HG02870 (cell line): ENCODE measurements at regions not wholly inside any gene's neighbourhood (a gene's known extent, or its start where the extent isn't known, plus 50 kb on each side); places are given as distances from the start of the nearest gene placed in this dataset.

Experiments
- ATAC-seq: cut with Tn5 transposase; IDR thresholded peaks from one replicate; pipeline ENCODE4 v1.9.1; 2021; ENCODE audit warnings: mild to moderate bottlenecking, moderate library complexity; ENCODE audit not compliant: unreplicated experiment

GRCh38 chr6:145380186-145380585, 355.1 kb downstream of the EPM2A start:
- ATAC-seq: no peak

DNA sequence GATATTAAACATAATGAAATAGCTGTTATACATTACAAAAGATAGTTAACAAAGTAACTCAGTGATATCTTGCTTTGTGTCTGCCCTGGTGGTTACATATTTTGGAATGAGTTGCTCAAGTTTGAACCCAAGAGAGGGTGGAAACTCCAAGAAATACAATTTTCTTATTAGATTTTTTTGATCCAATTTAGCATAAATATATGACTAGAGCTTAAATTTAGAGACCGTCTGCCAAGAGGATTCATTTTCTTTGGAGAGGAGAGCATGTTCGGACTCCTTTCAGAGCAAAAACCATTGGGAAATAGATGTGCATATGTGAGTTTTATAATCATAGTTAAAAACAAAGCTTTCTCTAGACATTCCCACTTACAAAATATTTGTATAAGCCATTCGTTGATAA, 353.4 kb downstream of the EPM2A start:
- no peak for ATAC-seq

- no peak for ATAC-seq
Observed at GRCh38 chr6:145383428-145383827, 351.9 kb downstream of the EPM2A start.

DNA sequence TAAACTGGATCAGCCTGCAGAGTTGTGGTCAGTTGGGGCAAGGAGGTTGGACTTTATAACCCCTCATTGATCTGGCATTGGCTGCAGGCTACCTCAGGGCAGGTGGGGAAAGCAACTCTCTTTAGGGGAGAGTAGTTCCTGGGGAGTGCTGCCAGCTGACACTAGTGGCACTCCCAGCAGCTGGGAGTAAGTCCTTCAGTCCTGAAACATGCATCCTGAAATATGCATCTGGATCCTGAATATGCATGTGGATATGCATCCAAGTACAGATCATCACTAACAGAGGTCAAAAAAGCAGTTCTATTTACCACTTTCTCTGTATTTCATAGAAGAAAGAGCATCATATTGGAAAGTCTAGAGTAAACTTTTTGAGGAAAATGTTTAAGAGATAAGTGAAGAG, 350.8 kb downstream of the EPM2A start:
- no peak for ATAC-seq

GRCh38 chr6:145396499-145396898, 338.8 kb downstream of the EPM2A start:
- no peak for ATAC-seq

- ATAC-seq: no peak
Observed at GRCh38 chr6:145400508-145400907, 334.8 kb downstream of the EPM2A start.

- ATAC-seq: no peak
Observed at GRCh38 chr6:145405006-145405551, 330.2 kb downstream of the EPM2A start.

DNA sequence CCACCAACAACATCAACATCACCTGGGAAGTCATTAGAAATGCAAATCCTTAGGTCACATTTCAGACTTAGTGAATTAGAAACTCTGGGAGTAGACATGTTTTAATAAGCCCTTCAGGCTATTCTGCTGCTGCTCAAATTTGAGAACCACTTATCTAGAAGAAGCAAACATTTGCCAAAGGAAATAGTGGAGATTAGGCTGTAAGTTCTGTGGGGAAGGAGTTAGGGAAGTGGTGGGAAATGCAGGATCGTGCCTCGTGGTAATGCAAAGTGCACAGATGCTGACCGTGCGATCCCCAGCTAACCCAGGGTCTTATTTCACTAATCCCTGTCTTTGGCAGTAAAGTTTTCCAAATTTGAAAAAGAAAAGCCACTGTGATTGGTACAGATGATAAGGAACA, 328.5 kb downstream of the EPM2A start:
- ATAC-seq: no peak

GRCh38 chr6:145415616-145416015, 319.7 kb downstream of the EPM2A start:
- no peak for ATAC-seq

DNA sequence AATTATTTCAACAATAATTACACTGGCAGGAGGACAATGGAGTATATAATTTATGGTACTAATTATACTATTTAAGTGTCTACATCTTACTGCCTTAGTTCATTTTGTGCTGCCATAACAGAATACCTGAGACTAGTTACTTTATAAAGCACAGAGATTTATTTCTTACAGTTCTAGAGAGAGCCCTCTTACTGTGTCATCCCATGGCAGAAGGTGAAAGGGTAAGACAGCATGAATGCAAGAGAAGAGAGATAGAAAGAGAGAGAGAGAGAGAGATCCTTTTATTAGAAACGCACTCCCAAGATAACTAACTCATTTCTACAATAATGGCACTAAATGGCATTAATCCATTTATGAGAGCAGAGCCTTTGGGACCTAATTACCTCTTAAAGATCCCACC, 314.7 kb downstream of the EPM2A start:
- ATAC-seq: no peak

- ATAC-seq: no peak
Observed at GRCh38 chr6:145423936-145424335, 311.4 kb downstream of the EPM2A start.

DNA sequence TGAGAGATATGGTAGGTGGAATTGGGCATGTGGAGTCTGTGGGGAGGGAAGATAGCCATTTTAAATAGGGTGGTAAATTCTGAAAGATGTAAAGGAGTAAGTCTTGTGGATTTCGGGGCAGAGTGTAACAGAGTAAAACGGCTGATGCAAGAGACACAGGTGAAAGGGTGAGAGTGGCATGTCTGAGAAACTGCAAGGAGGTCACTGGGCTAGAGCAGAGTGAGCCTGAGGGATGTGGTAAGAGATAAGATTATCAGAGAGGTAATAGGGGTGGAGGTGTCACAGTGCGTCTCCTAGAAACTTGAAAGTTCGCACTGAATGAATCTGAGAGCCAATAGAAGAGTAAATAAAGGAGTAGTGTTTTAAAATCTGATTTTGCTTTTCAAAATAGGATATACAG, 308.1 kb downstream of the EPM2A start:
- no peak for ATAC-seq

DNA sequence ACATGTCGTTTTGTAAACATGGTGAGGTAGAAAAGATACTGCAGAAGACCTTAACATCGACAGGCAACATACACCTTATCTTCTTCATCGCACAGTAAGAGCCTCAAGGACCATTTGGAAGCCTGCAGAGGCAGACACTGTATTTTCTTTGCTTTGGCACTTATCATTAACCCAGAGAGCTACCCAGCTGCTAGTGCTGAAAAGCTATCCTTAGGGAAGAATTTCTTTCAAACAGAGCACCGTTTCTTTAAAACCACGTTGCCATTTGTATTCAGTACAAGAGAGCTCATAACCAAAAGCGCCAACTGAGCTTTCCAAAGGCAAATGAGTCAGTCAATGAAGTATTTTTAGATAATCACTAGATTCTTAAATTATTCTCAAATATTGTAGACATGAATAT, 306.6 kb downstream of the EPM2A start:
- ATAC-seq: no peak

- no peak for ATAC-seq
Observed at GRCh38 chr6:145442110-145442509, 293.2 kb downstream of the EPM2A start.

DNA sequence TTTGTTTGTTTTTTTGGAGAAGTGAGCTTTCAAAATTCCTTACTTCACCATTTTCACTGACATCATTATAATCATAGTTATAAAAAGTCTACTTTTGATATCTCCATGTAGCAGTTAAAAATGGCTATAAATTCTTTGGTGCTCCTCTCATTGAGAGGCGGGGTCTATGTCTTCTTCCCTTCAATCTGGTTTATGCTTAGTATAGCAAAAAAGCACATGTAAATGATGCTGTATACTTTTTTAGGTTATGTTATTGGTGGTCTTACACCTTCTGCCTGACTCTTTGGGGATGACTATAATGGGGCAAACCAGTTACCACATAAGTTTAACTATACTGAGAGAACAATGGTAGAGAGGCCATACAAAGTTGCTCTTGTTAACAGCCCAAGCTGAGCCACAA, 289.6 kb downstream of the EPM2A start:
- no peak for ATAC-seq

DNA sequence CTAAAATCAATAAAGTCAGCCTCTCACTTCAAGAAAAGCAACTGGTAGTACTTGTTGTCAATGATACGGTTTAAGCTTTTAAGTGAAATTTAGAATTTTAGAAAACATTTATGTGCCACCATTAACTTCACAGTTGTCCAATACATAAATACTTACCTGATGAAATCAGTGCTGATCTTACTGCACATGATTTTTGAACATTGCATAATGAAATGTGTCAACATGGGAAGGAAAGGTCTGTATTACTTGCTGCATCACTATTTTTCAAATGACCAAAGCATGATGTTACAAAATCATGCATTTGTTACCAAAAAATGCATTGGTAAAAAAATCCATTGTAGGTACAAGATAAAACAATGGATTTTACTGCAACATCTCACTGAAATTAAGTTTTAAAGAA, 284.3 kb downstream of the EPM2A start:
- ATAC-seq: no peak

- ATAC-seq: peak; percentile 45
Observed at GRCh38 chr6:145453376-145453775, 281.9 kb downstream of the EPM2A start.

- no peak for ATAC-seq
Observed at GRCh38 chr6:145454006-145454405, 281.3 kb downstream of the EPM2A start.

DNA sequence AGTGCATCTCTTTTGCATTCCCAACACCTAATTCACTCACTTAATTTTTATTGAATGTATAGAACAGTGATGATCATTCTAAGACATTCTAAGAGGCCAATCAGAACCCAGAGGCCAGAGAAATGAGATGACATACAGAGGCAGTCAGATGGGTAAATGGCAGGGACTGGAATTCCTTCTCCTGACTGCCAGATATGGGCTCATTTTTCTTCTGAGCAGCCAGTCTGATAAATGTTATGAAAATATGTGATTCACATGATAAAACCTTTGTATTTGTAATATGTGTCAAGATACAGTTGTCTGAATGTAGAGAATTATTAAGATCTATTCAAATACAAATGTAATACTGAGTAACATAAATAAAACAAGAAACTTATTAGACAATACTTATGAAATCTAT, 277.8 kb downstream of the EPM2A start:
- ATAC-seq: no peak

- no peak for ATAC-seq
Observed at GRCh38 chr6:145468534-145468933, 266.8 kb downstream of the EPM2A start.

GRCh38 chr6:145469021-145469420, 266.3 kb downstream of the EPM2A start:
- no peak for ATAC-seq

DNA sequence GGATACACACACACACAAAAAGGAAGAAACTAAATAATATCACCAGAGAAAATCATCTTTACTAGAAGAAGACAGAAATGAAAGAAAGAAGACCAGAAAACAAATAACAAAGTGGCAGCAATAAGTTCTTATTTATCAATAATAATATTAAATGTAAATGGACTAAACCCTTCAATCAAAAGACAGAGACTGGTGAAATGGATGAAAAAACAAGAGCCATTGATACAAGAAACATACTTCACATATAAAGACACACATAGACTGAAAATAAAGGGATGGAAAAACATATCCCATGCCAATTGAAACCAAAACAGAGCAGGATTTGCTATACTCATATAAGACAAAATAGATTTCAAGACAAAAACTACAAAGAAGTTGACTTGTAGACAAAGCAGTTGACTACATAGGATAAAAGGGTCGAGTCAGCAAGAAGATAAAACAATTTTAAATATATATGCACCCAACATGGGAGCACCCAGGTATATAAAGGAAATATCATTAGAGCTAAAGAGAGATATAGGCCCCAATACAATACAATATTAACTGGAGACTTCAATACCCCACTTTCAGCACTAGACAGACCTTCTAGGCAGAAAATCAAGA, 259.4 kb downstream of the EPM2A start:
- ATAC-seq: no peak

DNA sequence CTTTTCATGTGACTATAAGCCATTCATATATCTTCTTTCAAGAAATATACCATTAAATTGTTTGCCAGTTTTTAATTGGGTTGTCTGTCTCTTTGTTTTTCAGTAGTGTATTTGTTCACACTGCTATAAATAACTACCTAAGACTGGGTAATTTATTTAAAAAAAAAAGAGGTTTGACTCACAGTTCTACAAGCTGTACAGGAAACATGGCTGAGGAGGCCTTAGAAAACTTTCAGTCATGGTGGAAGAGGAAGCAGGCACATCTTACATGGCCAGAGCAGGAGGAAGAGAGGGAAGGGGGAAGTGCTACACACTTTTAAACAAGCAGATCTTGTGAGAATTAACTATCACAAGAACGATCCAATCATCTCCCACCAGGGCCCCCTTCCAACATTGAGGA, 255.3 kb downstream of the EPM2A start:
- no peak for ATAC-seq
